NCI-H146 treated with DMSO at 0.1 percent for 48 hours (cell line): ENCODE measurements at regions not wholly inside any gene's neighbourhood (a gene's known extent, or its start where the extent isn't known, plus 50 kb on each side); places are given as distances from the start of the nearest gene placed in this dataset.

Source experiments
- DNase-seq: peaks from one replicate; lab custom pipeline; 2025; ENCODE audit not compliant: unreplicated experiment; lab: John Stamatoyannopoulos, UW

- DNase-seq = no peak
Measured at GRCh38 chr2:236712961-236713673, 143.5 kb downstream of the ACKR3 start.

GRCh38 chr2:236714080-236714479 is 144.5 kb downstream of the ACKR3 start:
- no peak for DNase-seq

GRCh38 chr2:236715077-236715476 is 145.5 kb downstream of the ACKR3 start:
- DNase-seq = no peak

- no peak for DNase-seq
Measured at GRCh38 chr2:236715491-236715961, 145.9 kb downstream of the ACKR3 start.

- DNase-seq = no peak
Measured at GRCh38 chr2:236717120-236717519, 147.5 kb downstream of the ACKR3 start.

- no peak for DNase-seq
Measured at GRCh38 chr2:236717729-236718128, 148.1 kb downstream of the ACKR3 start.

- no peak for DNase-seq
Measured at GRCh38 chr2:236718207-236718992, 148.8 kb downstream of the ACKR3 start.

- DNase-seq = no peak
Measured at GRCh38 chr2:236719192-236719635, 149.6 kb downstream of the ACKR3 start.

GRCh38 chr2:236720974-236721540 is 151.4 kb downstream of the ACKR3 start:
- DNase-seq = no peak

- DNase-seq = no peak
Measured at GRCh38 chr2:236724200-236724599, 154.6 kb downstream of the ACKR3 start.

- no peak for DNase-seq
Measured at GRCh38 chr2:236726701-236727450, 157.3 kb downstream of the ACKR3 start.

- DNase-seq = no peak
Measured at GRCh38 chr2:236728916-236729670, 159.5 kb downstream of the ACKR3 start.

GRCh38 chr2:236730393-236730792 is 160.8 kb downstream of the ACKR3 start:
- no peak for DNase-seq

- DNase-seq = no peak
Measured at GRCh38 chr2:236731767-236732580, 162.3 kb downstream of the ACKR3 start.

GRCh38 chr2:236733156-236733555 is 163.5 kb downstream of the ACKR3 start:
- DNase-seq = no peak

GRCh38 chr2:236735825-236736238 is 166.2 kb downstream of the ACKR3 start:
- DNase-seq = no peak

- no peak for DNase-seq
Measured at GRCh38 chr2:236738030-236738429, 168.4 kb downstream of the ACKR3 start.

GRCh38 chr2:236738896-236739295 is 169.3 kb downstream of the ACKR3 start:
- DNase-seq = no peak

GRCh38 chr2:236739663-236740062 is 170.0 kb downstream of the ACKR3 start:
- DNase-seq = no peak

GRCh38 chr2:236740506-236740905 is 170.9 kb downstream of the ACKR3 start:
- no peak for DNase-seq
